Endothelial cell of umbilical vein (primary cell): ENCODE measurements at regions not wholly inside any gene's neighbourhood (a gene's known extent, or its start where the extent isn't known, plus 50 kb on each side); places are given as distances from the start of the nearest gene placed in this dataset.

Experiments used
- BruUV-seq: library from RNA; stranded (reverse); fragments of 400-500 nt; replicated peaks from 2 replicates; lab custom pipeline; 2021; lab: Mats Ljungman, UMichigan
- CTCF ChIA-PET: fragments of 300-600, 350-600 bp; sonication (Branson Sonifier 250); formaldehyde crosslinking; loops from one replicate; lab custom pipeline; 2021; ENCODE audit warnings: antibody characterized with exemption, inconsistent platforms; lab: Charles Lee
- POLR2A ChIA-PET: fragments of 300-600, 350-600 bp; sonication (Branson Sonifier 250); formaldehyde crosslinking; loops from one replicate; lab custom pipeline; 2021; ENCODE audit warnings: antibody characterized with exemption, inconsistent platforms; lab: Charles Lee
- DNase-seq: peaks from one replicate; pipeline ENCODE4 v3.0.0-alpha.2; 2011; ENCODE audit warnings: low read depth, low spot score
- FAIRE-seq: peaks from 2 replicates; lab custom pipeline; 2011; peaks lifted over from hg19 to GRCh38; lab: Jason Lieb, UNC
- H2AFZ ChIP-seq: 2 replicates; pipeline ENCODE4 v1.6.0; 2012; ENCODE audit warnings: low read depth, low read length, control low read depth, inconsistent platforms
- H3K27ac ChIP-seq: 2 replicates; pipeline ENCODE4 v1.5.1; 2011; ENCODE audit warnings: low read depth, mild to moderate bottlenecking, control low read depth, low read length, moderate library complexity; ENCODE audit not compliant: insufficient read depth
- H3K27me3 ChIP-seq, 2 experiments: 2 replicates each; pipeline versions ENCODE4 v1.6.0 to v1.6.1; 2011; ENCODE audit warnings: low read length in 2 of 2, mixed read lengths in 1 of 2; ENCODE audit not compliant: control insufficient read depth in 2 of 2, insufficient read depth in 2 of 2
- H3K36me3 ChIP-seq, 2 experiments: 2 replicates in 1 of 2; 3 replicates in 1 of 2; pipeline ENCODE4 v1.5.1; 2011; ENCODE audit warnings: low read length in 2 of 2, mild to moderate bottlenecking in 1 of 2, moderate library complexity in 1 of 2; ENCODE audit not compliant: control insufficient read depth in 2 of 2, insufficient read depth in 2 of 2; ENCODE audit errors: extremely low read depth in 1 of 2
- H3K4me1 ChIP-seq: 3 replicates; pipeline ENCODE4 v1.5.1; 2011; ENCODE audit warnings: mild to moderate bottlenecking, low read length; ENCODE audit not compliant: control insufficient read depth, insufficient read depth; ENCODE audit errors: extremely low read depth
- H3K4me2 ChIP-seq: 2 replicates; pipeline ENCODE4 v1.6.1; 2011; ENCODE audit warnings: low read length, control low read depth, mixed read lengths; ENCODE audit not compliant: insufficient read depth
- H3K4me3 ChIP-seq, 3 experiments: fragments of 200-600 bp in 1 of 3; sonication (generic), shearing (Covaris generic) in 1 of 3; replicated peaks in 1 of 3; 2 replicates each; pipeline ENCODE4 v1.5.1; 2011 to 2016; ENCODE audit warnings: control low read depth in 3 of 3, low read length in 3 of 3, mild to moderate bottlenecking in 2 of 3, inconsistent platforms in 1 of 3, low read depth in 1 of 3, moderate library complexity in 1 of 3; ENCODE audit not compliant: insufficient read depth in 1 of 3
- H3K79me2 ChIP-seq: 2 replicates; pipeline ENCODE4 v1.6.0; 2012; ENCODE audit warnings: low read length, inconsistent platforms; ENCODE audit not compliant: control insufficient read depth, insufficient read depth
- H3K9ac ChIP-seq: replicated peaks from 2 replicates; pipeline ENCODE3; 2011; ENCODE audit warnings: low read length, control low read depth; ENCODE audit not compliant: insufficient read depth; ENCODE audit errors: extremely low read depth
- H3K9me1 ChIP-seq: replicated peaks from 3 replicates; pipeline ENCODE4 v1.6.0; 2011; ENCODE audit warnings: mild to moderate bottlenecking, low read length; ENCODE audit not compliant: control insufficient read depth, insufficient read depth; ENCODE audit errors: extremely low read depth
- H3K9me3 ChIP-seq: replicated peaks from 2 replicates; pipeline ENCODE4 v1.5.1; 2012; ENCODE audit warnings: low read length, inconsistent platforms; ENCODE audit not compliant: control insufficient read depth, insufficient read depth
- H4K20me1 ChIP-seq: replicated peaks from 2 replicates; pipeline ENCODE3; 2011; ENCODE audit warnings: mild to moderate bottlenecking, low read length; ENCODE audit not compliant: control insufficient read depth, insufficient read depth; ENCODE audit errors: extremely low read depth
- EZH2 ChIP-seq: IDR thresholded peaks from 2 replicates; pipeline ENCODE4 v1.6.1; 2012; ENCODE audit warnings: borderline replicate concordance, low read depth, mild to moderate bottlenecking, moderate library complexity, low read length, inconsistent platforms; ENCODE audit not compliant: severe bottlenecking
- GATA2 ChIP-seq: IDR thresholded peaks from 2 replicates; pipeline ENCODE4 v1.7.0; 2011; ENCODE audit warnings: low read depth, mild to moderate bottlenecking, moderate library complexity, mixed read lengths, low read length; ENCODE audit not compliant: insufficient read length, insufficient read depth
- JUN ChIP-seq: IDR thresholded peaks from 2 replicates; pipeline ENCODE4 v1.6.1; 2011; ENCODE audit warnings: borderline replicate concordance, low read depth; ENCODE audit not compliant: insufficient read length, insufficient read depth
- MYC ChIP-seq: IDR thresholded peaks from one replicate; pipeline ENCODE4 v1.6.1; 2011; ENCODE audit warnings: mild to moderate bottlenecking, low read depth, low read length
- POLR2A ChIP-seq: IDR thresholded peaks from 2 replicates; pipeline ENCODE4 v1.6.1; 2012; ENCODE audit warnings: low read depth, mild to moderate bottlenecking, control low read depth, low read length
- POLR2AphosphoS5 ChIP-seq: IDR thresholded peaks from 2 replicates; pipeline ENCODE4 v1.6.1; 2012; ENCODE audit warnings: low read depth, mild to moderate bottlenecking, control low read depth, low read length, moderate library complexity; ENCODE audit not compliant: insufficient read depth
- dilution Hi-C: fragments of 300-500 bp; cut with MboI; formaldehyde crosslinking; loops from one replicate; pipeline ENCODE4 v1.15.0; 2019; ENCODE audit warnings: low sequenced_read_pairs; ENCODE audit not compliant: extremely low pct_ligation_motif_present
- intact Hi-C: fragments of 100-400 bp; cut with micrococcal nuclease; formaldehyde crosslinking; loops from one replicate; pipeline ENCODE4 v1.10.0; 2022
- TF ChIP-seq, protein P1 (sequence below): IDR thresholded peaks from 2 replicates; pipeline ENCODE4 v1.6.1; 2011; ENCODE audit not compliant: insufficient read depth, insufficient read length
- TF ChIP-seq, protein P2 (sequence below), 2 donors: IDR thresholded peaks; 1 replicate in 1 of 2; 2 replicates in 1 of 2; pipeline ENCODE4 v1.5.1; 2011; ENCODE audit warnings: low read length in 2 of 2, mild to moderate bottlenecking in 2 of 2, moderate library complexity in 2 of 2, control low read depth in 1 of 2, inconsistent platforms in 1 of 2, low read depth in 1 of 2; ENCODE audit not compliant: insufficient read depth in 1 of 2; ENCODE audit errors: extremely low read depth in 1 of 2

DNA sequence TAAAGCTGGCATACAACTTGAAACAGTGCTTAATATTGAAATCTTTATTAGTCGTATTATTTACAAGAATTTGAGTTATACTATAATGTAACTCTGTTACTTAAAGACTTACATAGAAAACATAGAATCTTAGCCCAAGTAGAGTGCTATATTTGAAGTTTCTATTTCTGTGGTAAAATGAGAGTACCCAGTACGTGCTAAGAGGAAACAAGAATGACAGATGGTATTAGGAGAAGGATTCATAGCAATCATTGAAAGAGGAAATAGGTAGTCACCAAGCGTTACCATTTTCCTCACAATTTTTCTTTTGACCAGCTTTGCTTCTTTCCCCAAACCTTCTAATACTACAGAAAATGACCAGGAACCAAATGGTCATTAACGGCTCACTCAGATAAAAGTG, 412.1 kb upstream of the GRIA3 start:
- dilution Hi-C loops (no loop called here), intact Hi-C loops (no loop called here)
- FAIRE-seq, result no peak
- Histone ChIP-seq H3K27ac (no peak overlapping the region), H3K4me1 (no peaks in the 10 kb centered on the region), H3K36me3 (no peaks in the 10 kb centered on the region), H3K79me2 (no peaks in the 10 kb centered on the region), H3K27me3 (no peaks in the 10 kb centered on the region), H3K9me3 (no peaks in the 10 kb centered on the region), H3K4me2 (no peak overlapping the region), H4K20me1 (no peaks in the 10 kb centered on the region), H3K9me1 (no peaks in the 10 kb centered on the region), H3K9ac (no peak overlapping the region), H2AFZ (no peak overlapping the region), H3K4me3 (no peak overlapping the region)
- no peak for DNase-seq
- TF ChIP-seq MYC, result no peak
- no peak for TF ChIP-seq POLR2A
- BruUV-seq, result no TSS peak
- ChIA-PET CTCF (no interaction called here), POLR2A (no interaction called here)

DNA sequence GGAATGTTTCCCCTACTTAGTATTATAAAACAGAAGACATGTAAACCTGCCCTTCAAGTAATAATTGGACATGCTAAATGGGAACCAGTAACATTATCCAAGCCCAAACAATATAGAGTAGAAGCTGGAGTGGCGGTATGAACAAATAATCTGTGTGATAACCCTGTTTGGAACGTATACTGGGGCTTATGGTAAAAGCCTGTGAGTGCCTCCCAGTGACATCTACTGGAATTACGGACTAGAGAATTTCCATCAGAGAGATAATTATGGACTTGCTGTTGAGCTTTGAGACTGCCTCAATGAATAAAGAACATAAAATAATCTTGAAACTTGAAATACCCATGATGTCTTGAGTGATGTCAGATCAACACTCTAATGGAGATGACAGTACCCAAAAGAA, 406.3 kb upstream of the GRIA3 start:
- H2AFZ ChIP-seq, result no peak overlapping the region
- ChIA-PET CTCF (interaction anchor here (0.6 kb wide), 1 partner anchor 468 kb away, joined by 3 read pairs; no protein-coding TSS in a partner anchor), POLR2A (no interaction called here)
- no peaks in the 10 kb centered on the region for H4K20me1 ChIP-seq
- no peaks in the 10 kb centered on the region for H3K4me1 ChIP-seq
- H3K4me3 ChIP-seq, result no peak overlapping the region
- no peak for FAIRE-seq
- no peak overlapping the region for H3K9ac ChIP-seq
- H3K27me3 ChIP-seq, result no peaks in the 10 kb centered on the region
- DNase-seq, result no peak
- TF ChIP-seq GATA2 (no peak), POLR2AphosphoS5 (no peak), JUN (no peak), MYC (no peak), EZH2 (no peak), POLR2A (no peak)
- TF ChIP-seq, protein P1, sequence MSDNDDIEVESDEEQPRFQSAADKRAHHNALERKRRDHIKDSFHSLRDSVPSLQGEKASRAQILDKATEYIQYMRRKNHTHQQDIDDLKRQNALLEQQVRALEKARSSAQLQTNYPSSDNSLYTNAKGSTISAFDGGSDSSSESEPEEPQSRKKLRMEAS, result no peak
- TF ChIP-seq, protein P2, sequence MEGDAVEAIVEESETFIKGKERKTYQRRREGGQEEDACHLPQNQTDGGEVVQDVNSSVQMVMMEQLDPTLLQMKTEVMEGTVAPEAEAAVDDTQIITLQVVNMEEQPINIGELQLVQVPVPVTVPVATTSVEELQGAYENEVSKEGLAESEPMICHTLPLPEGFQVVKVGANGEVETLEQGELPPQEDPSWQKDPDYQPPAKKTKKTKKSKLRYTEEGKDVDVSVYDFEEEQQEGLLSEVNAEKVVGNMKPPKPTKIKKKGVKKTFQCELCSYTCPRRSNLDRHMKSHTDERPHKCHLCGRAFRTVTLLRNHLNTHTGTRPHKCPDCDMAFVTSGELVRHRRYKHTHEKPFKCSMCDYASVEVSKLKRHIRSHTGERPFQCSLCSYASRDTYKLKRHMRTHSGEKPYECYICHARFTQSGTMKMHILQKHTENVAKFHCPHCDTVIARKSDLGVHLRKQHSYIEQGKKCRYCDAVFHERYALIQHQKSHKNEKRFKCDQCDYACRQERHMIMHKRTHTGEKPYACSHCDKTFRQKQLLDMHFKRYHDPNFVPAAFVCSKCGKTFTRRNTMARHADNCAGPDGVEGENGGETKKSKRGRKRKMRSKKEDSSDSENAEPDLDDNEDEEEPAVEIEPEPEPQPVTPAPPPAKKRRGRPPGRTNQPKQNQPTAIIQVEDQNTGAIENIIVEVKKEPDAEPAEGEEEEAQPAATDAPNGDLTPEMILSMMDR (IDR thresholded peaks at IDR 0.05; ENCODE audit: extremely low read depth in 1 of 2, insufficient read depth in 1 of 2, low read depth in 1 of 2, low read length in 2 of 2), result no peak
- no peaks in the 10 kb centered on the region for H3K9me1 ChIP-seq
- H3K27ac ChIP-seq, result no peak overlapping the region
- H3K79me2 ChIP-seq, result no peaks in the 10 kb centered on the region
- dilution Hi-C loops (no loop called here), intact Hi-C loops (no loop called here)
- no peaks in the 10 kb centered on the region for H3K9me3 ChIP-seq
- H3K36me3 ChIP-seq, result no peaks in the 10 kb centered on the region
- H3K4me2 ChIP-seq, result no peak overlapping the region
- BruUV-seq, result no TSS peak
